NCI-H1930 (cell line): ENCODE measurements at regions not wholly inside any gene's neighbourhood (a gene's known extent, or its start where the extent isn't known, plus 50 kb on each side); places are given as distances from the start of the nearest gene placed in this dataset.

ENCODE experiments used
- DNase-seq, 2 experiments: peaks; one replicate each; lab custom pipeline; 2025; lab: John Stamatoyannopoulos, UW

- DNase-seq: no peak
Measured at GRCh38 chr12:58481811-58482210, 438.5 kb downstream of the LRIG3 start.

- no peak for DNase-seq
Measured at GRCh38 chr12:58487255-58487654, 433.0 kb downstream of the LRIG3 start.

- DNase-seq: no peak
Measured at GRCh38 chr12:58487678-58488161, 432.6 kb downstream of the LRIG3 start.

- DNase-seq: no peak
Measured at GRCh38 chr12:58489394-58489793, 430.9 kb downstream of the LRIG3 start.

GRCh38 chr12:58491306-58491705 lies 429.0 kb downstream of the LRIG3 start:
- no peak for DNase-seq

- no peak for DNase-seq
Measured at GRCh38 chr12:58496411-58497190, 423.7 kb downstream of the LRIG3 start.

GRCh38 chr12:58500399-58500798 lies 419.9 kb downstream of the LRIG3 start:
- no peak for DNase-seq

GRCh38 chr12:58502226-58502625 lies 418.1 kb downstream of the LRIG3 start:
- DNase-seq: peak; percentile 83 to 91

GRCh38 chr12:58502841-58503240 lies 417.5 kb downstream of the LRIG3 start:
- DNase-seq: no peak

- DNase-seq: peak in 1 of 2 experiments; percentile 11
Measured at GRCh38 chr12:58503731-58504130, 416.6 kb downstream of the LRIG3 start.

- peak; percentile 91 to 94 for DNase-seq
Measured at GRCh38 chr12:58504143-58504938, 416.0 kb downstream of the LRIG3 start.

- DNase-seq: no peak
Measured at GRCh38 chr12:58509116-58509885, 411.0 kb downstream of the LRIG3 start.

GRCh38 chr12:58513301-58513834 lies 406.9 kb downstream of the LRIG3 start:
- no peak for DNase-seq

GRCh38 chr12:58513852-58514251 lies 406.5 kb downstream of the LRIG3 start:
- DNase-seq: no peak

GRCh38 chr12:58519839-58520238 lies 400.5 kb downstream of the LRIG3 start:
- DNase-seq: no peak

- no peak for DNase-seq
Measured at GRCh38 chr12:58521152-58521551, 399.2 kb downstream of the LRIG3 start.

GRCh38 chr12:58521796-58522195 lies 398.5 kb downstream of the LRIG3 start:
- DNase-seq: no peak

GRCh38 chr12:58523360-58523759 lies 396.9 kb downstream of the LRIG3 start:
- DNase-seq: no peak

GRCh38 chr12:58528271-58528670 lies 392.0 kb downstream of the LRIG3 start:
- DNase-seq: no peak

- no peak for DNase-seq
Measured at GRCh38 chr12:58529114-58529665, 391.1 kb downstream of the LRIG3 start.

- DNase-seq: no peak
Measured at GRCh38 chr12:58529897-58530741, 390.2 kb downstream of the LRIG3 start.
